WTC11 (cell line): ENCODE measurements at regions not wholly inside any gene's neighbourhood (a gene's known extent, or its start where the extent isn't known, plus 50 kb on each side); places are given as distances from the start of the nearest gene placed in this dataset.

Source experiments
- E2F4 ChIP-seq: sonication (generic); formaldehyde crosslinking; IDR thresholded peaks from 2 replicates; pipeline ENCODE4 v1.8.1; 2022; ENCODE audit warnings: low read depth, mild to moderate bottlenecking, moderate library complexity, missing genetic modification reagents, borderline replicate concordance
- IRF2 ChIP-seq: sonication (generic); formaldehyde crosslinking; IDR thresholded peaks from 2 replicates; pipeline ENCODE4 v1.8.0; 2022; ENCODE audit warnings: low read depth, missing genetic modification reagents, borderline replicate concordance
- KAT7 ChIP-seq: sonication (generic); formaldehyde crosslinking; IDR thresholded peaks from 2 replicates; pipeline ENCODE4 v1.8.1; 2023; ENCODE audit warnings: missing genetic modification reagents, mild to moderate bottlenecking, borderline replicate concordance
- NFYB ChIP-seq: sonication (generic); formaldehyde crosslinking; conservative IDR thresholded peaks from 2 replicates; pipeline ENCODE4 v1.8.0; 2022; ENCODE audit warnings: low read depth, missing genetic modification reagents
- ZNF671 ChIP-seq: fragments of 250-450 bp; sonication (Bioruptor Pico); IDR thresholded peaks from 2 replicates; pipeline ENCODE4 v1.8.0; 2021; ENCODE audit warnings: mild to moderate bottlenecking
- TF ChIP-seq, protein P1 (sequence below): fragments of 200-600 bp; IDR thresholded peaks from 2 replicates; pipeline ENCODE4 v1.8.0; 2022; ENCODE audit warnings: antibody characterized with exemption
- TF ChIP-seq, protein P2 (sequence below): sonication (generic); formaldehyde crosslinking; conservative IDR thresholded peaks from 2 replicates; pipeline ENCODE4 v1.8.1; 2023; ENCODE audit warnings: mild to moderate bottlenecking, low read depth, missing genetic modification reagents, moderate library complexity
- TF ChIP-seq, protein P3 (sequence below): sonication (generic); formaldehyde crosslinking; IDR thresholded peaks from 2 replicates; pipeline ENCODE4 v1.8.0; 2022; ENCODE audit warnings: mild to moderate bottlenecking, missing genetic modification reagents

DNA sequence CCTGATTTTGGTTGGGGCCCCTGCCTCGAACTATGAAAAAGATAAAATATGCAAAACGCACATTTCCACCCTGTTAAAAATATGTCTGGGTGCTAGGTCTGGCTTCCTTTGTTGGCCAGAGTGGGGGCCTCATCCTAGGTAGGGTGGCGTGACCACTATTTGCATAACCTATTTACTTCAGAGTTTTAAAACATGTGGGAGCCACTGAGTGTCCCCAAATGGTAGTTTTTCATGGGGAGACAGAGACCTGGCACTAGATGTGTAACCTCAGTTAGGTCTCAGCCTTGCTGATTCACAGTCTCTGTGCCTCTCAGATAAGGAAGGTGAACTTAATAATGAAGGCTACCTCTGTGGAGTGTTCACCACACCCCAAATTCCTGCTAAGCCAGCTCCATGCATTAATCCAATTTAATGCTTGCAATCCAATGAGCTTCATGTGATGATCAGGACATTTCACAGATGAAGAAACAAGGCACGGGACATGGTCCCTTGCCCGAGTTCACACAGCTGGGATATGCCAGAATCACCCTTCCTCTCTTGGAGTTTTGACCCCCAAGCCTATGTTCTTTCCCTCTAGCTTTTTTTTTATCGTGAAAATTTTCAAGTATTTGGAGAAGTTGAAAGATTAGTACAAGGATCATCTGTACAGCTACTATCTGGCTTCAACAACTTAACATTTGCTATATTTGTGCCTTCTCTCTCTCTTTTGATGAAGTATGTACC is 103.4 kb downstream of the IRF8 start:
- TF ChIP-seq NFYB (CRISPR knock-in tag) = no peak
- TF ChIP-seq, protein P1, sequence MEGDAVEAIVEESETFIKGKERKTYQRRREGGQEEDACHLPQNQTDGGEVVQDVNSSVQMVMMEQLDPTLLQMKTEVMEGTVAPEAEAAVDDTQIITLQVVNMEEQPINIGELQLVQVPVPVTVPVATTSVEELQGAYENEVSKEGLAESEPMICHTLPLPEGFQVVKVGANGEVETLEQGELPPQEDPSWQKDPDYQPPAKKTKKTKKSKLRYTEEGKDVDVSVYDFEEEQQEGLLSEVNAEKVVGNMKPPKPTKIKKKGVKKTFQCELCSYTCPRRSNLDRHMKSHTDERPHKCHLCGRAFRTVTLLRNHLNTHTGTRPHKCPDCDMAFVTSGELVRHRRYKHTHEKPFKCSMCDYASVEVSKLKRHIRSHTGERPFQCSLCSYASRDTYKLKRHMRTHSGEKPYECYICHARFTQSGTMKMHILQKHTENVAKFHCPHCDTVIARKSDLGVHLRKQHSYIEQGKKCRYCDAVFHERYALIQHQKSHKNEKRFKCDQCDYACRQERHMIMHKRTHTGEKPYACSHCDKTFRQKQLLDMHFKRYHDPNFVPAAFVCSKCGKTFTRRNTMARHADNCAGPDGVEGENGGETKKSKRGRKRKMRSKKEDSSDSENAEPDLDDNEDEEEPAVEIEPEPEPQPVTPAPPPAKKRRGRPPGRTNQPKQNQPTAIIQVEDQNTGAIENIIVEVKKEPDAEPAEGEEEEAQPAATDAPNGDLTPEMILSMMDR = no peak
- TF ChIP-seq E2F4 (CRISPR knock-in tag) = no peak
- TF ChIP-seq, protein P2, sequence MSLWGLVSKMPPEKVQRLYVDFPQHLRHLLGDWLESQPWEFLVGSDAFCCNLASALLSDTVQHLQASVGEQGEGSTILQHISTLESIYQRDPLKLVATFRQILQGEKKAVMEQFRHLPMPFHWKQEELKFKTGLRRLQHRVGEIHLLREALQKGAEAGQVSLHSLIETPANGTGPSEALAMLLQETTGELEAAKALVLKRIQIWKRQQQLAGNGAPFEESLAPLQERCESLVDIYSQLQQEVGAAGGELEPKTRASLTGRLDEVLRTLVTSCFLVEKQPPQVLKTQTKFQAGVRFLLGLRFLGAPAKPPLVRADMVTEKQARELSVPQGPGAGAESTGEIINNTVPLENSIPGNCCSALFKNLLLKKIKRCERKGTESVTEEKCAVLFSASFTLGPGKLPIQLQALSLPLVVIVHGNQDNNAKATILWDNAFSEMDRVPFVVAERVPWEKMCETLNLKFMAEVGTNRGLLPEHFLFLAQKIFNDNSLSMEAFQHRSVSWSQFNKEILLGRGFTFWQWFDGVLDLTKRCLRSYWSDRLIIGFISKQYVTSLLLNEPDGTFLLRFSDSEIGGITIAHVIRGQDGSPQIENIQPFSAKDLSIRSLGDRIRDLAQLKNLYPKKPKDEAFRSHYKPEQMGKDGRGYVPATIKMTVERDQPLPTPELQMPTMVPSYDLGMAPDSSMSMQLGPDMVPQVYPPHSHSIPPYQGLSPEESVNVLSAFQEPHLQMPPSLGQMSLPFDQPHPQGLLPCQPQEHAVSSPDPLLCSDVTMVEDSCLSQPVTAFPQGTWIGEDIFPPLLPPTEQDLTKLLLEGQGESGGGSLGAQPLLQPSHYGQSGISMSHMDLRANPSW (CRISPR knock-in tag) = no peak
- no peak for TF ChIP-seq ZNF671 (CRISPR knock-in tag)
- TF ChIP-seq IRF2 (CRISPR knock-in tag) = no peak
- no peak for TF ChIP-seq KAT7 (CRISPR knock-in tag)
- TF ChIP-seq, protein P3, sequence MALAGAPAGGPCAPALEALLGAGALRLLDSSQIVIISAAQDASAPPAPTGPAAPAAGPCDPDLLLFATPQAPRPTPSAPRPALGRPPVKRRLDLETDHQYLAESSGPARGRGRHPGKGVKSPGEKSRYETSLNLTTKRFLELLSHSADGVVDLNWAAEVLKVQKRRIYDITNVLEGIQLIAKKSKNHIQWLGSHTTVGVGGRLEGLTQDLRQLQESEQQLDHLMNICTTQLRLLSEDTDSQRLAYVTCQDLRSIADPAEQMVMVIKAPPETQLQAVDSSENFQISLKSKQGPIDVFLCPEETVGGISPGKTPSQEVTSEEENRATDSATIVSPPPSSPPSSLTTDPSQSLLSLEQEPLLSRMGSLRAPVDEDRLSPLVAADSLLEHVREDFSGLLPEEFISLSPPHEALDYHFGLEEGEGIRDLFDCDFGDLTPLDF = no peak
